Ovary (tissue), 3 donors: ENCODE measurements at regions not wholly inside any gene's neighbourhood (a gene's known extent, or its start where the extent isn't known, plus 50 kb on each side); places are given as distances from the start of the nearest gene placed in this dataset.

Experiments used
- EP300 ChIP-seq: sonication (generic); formaldehyde crosslinking; IDR thresholded peaks from one replicate; pipeline ENCODE4 v1.6.1; 2017; ENCODE audit warnings: antibody characterized with exemption
- POLR2A ChIP-seq: fragments of 450-650 bp; IDR thresholded peaks from one replicate; pipeline ENCODE4 v1.6.1; 2017; ENCODE audit warnings: antibody characterized with exemption, mild to moderate bottlenecking, moderate library complexity
- TF ChIP-seq, protein P1 (sequence below), 3 donors: fragments of 450-650 bp in 2 of 3; fragments of 200-600 bp in 1 of 3; IDR thresholded peaks; one replicate each; pipeline versions ENCODE4 v1.5.1 to v1.8.0; 2016 to 2022; ENCODE audit warnings: antibody characterized with exemption in 3 of 3, mild to moderate bottlenecking in 1 of 3
- donor health status: DM: no; HTN: no; CAD: no.

DNA sequence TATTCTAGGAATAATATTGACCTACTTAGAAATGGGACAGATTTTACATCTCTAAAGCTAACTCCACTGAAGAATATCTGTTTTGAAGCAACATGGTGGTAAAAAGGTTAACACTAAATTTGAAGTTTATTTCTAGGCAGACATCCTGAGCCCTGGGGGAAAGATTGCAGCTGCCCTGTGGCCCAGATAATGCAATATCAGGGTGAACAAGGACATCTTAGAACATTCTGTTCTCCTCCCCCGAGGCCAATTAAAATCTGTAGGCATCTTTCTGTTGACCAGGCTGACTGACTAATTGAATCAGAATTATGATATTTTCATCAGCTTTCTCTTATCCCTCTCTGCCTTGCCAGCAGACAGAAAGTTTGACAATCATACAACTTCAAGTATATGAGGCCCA lies 149.8 kb upstream of the DUSP10 start:
- TF ChIP-seq, protein P1, sequence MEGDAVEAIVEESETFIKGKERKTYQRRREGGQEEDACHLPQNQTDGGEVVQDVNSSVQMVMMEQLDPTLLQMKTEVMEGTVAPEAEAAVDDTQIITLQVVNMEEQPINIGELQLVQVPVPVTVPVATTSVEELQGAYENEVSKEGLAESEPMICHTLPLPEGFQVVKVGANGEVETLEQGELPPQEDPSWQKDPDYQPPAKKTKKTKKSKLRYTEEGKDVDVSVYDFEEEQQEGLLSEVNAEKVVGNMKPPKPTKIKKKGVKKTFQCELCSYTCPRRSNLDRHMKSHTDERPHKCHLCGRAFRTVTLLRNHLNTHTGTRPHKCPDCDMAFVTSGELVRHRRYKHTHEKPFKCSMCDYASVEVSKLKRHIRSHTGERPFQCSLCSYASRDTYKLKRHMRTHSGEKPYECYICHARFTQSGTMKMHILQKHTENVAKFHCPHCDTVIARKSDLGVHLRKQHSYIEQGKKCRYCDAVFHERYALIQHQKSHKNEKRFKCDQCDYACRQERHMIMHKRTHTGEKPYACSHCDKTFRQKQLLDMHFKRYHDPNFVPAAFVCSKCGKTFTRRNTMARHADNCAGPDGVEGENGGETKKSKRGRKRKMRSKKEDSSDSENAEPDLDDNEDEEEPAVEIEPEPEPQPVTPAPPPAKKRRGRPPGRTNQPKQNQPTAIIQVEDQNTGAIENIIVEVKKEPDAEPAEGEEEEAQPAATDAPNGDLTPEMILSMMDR (IDR thresholded peaks at IDR 0.05), result no peak
- TF ChIP-seq POLR2A (no peak), EP300 (no peak)
